Mucosa of stomach (tissue), 1 donor: ENCODE measurements at regions not wholly inside any gene's neighbourhood (a gene's known extent, or its start where the extent isn't known, plus 50 kb on each side); places are given as distances from the start of the nearest gene placed in this dataset.

Experiments
- H3K27me3 ChIP-seq: one replicate; pipeline ENCODE4 v1.7.0; 2013; ENCODE audit warnings: mild to moderate bottlenecking, low read length; ENCODE audit not compliant: control insufficient read depth, insufficient read depth
- H3K36me3 ChIP-seq: one replicate; pipeline ENCODE4 v1.7.0; 2013; ENCODE audit warnings: low read length; ENCODE audit not compliant: control insufficient read depth, insufficient read depth
- H3K4me1 ChIP-seq: one replicate; pipeline ENCODE4 v1.7.0; 2013; ENCODE audit warnings: mild to moderate bottlenecking, low read length; ENCODE audit not compliant: control insufficient read depth, insufficient read depth
- H3K4me3 ChIP-seq: one replicate; pipeline ENCODE4 v1.7.0; 2013; ENCODE audit warnings: low read length
- H3K9ac ChIP-seq: one replicate; pipeline ENCODE4 v1.7.0; 2013; ENCODE audit warnings: mild to moderate bottlenecking, low read length, moderate library complexity
- H3K9me3 ChIP-seq: one replicate; pipeline ENCODE4 v1.7.0; 2013; ENCODE audit warnings: mild to moderate bottlenecking, low read length, moderate library complexity; ENCODE audit not compliant: control insufficient read depth
- donor health status: Pancreatic carcinoma.

- Histone ChIP-seq H3K36me3 (no peaks in the 10 kb centered on the region), H3K9me3 (no peaks in the 10 kb centered on the region), H3K9ac (no peak overlapping the region), H3K4me1 (no peaks in the 10 kb centered on the region), H3K4me3 (no peak overlapping the region), H3K27me3 (no peaks in the 10 kb centered on the region)
Measured at GRCh38 chr13:33891196-33891742, 73.3 kb downstream of the RFC3 start.

GRCh38 chr13:33893559-33893958 lies 75.6 kb downstream of the RFC3 start:
- no peak overlapping the region for H3K9ac ChIP-seq
- no peaks in the 10 kb centered on the region for H3K36me3 ChIP-seq
- H3K4me1 ChIP-seq = no peaks in the 10 kb centered on the region
- no peaks in the 10 kb centered on the region for H3K27me3 ChIP-seq
- no peak overlapping the region for H3K4me3 ChIP-seq
- no peaks in the 10 kb centered on the region for H3K9me3 ChIP-seq

GRCh38 chr13:33904431-33904830 lies 86.5 kb downstream of the RFC3 start:
- Histone ChIP-seq H3K4me3 (no peak overlapping the region), H3K27me3 (no peaks in the 10 kb centered on the region), H3K9me3 (no peaks in the 10 kb centered on the region), H3K9ac (no peak overlapping the region), H3K4me1 (no peaks in the 10 kb centered on the region), H3K36me3 (no peaks in the 10 kb centered on the region)

- Histone ChIP-seq H3K36me3 (no peaks in the 10 kb centered on the region), H3K27me3 (no peaks in the 10 kb centered on the region), H3K4me1 (no peaks in the 10 kb centered on the region), H3K9ac (no peak overlapping the region), H3K9me3 (no peaks in the 10 kb centered on the region), H3K4me3 (no peak overlapping the region)
Measured at GRCh38 chr13:33908116-33908515, 90.2 kb downstream of the RFC3 start.

- no peak overlapping the region for H3K9ac ChIP-seq
- H3K9me3 ChIP-seq = no peaks in the 10 kb centered on the region
Measured at GRCh38 chr13:33910255-33910654, 92.3 kb downstream of the RFC3 start.

GRCh38 chr13:33911521-33911920 lies 93.6 kb downstream of the RFC3 start:
- Histone ChIP-seq H3K36me3 (no peaks in the 10 kb centered on the region), H3K9ac (no peak overlapping the region)

More at GRCh38 chr13:33910255-33910654, 92.3 kb downstream of the RFC3 start:
- Histone ChIP-seq H3K36me3 (no peaks in the 10 kb centered on the region), H3K27me3 (no peaks in the 10 kb centered on the region), H3K4me1 (no peaks in the 10 kb centered on the region), H3K4me3 (no peak overlapping the region)

GRCh38 chr13:33913829-33914228 lies 95.9 kb downstream of the RFC3 start:
- no peaks in the 10 kb centered on the region for H3K27me3 ChIP-seq

More at GRCh38 chr13:33911521-33911920, 93.6 kb downstream of the RFC3 start:
- Histone ChIP-seq H3K27me3 (no peaks in the 10 kb centered on the region), H3K9me3 (no peaks in the 10 kb centered on the region), H3K4me1 (no peaks in the 10 kb centered on the region), H3K4me3 (no peak overlapping the region)

GRCh38 chr13:33917190-33917589 lies 99.2 kb downstream of the RFC3 start:
- H3K9ac ChIP-seq = no peak overlapping the region
- H3K9me3 ChIP-seq = no peaks in the 10 kb centered on the region
- H3K27me3 ChIP-seq = no peaks in the 10 kb centered on the region
- H3K36me3 ChIP-seq = no peaks in the 10 kb centered on the region
- H3K4me3 ChIP-seq = no peak overlapping the region
- H3K4me1 ChIP-seq = no peaks in the 10 kb centered on the region

More at GRCh38 chr13:33913829-33914228, 95.9 kb downstream of the RFC3 start:
- no peaks in the 10 kb centered on the region for H3K4me1 ChIP-seq
- H3K9ac ChIP-seq = no peak overlapping the region
- no peaks in the 10 kb centered on the region for H3K9me3 ChIP-seq
- H3K4me3 ChIP-seq = no peak overlapping the region
- H3K36me3 ChIP-seq = no peaks in the 10 kb centered on the region

GRCh38 chr13:33918199-33918932 lies 100.4 kb downstream of the RFC3 start:
- no peaks in the 10 kb centered on the region for H3K36me3 ChIP-seq
- no peak overlapping the region for H3K4me3 ChIP-seq
- no peaks in the 10 kb centered on the region for H3K9me3 ChIP-seq
- H3K27me3 ChIP-seq = no peaks in the 10 kb centered on the region
- no peaks in the 10 kb centered on the region for H3K4me1 ChIP-seq
- no peak overlapping the region for H3K9ac ChIP-seq

- Histone ChIP-seq H3K36me3 (no peaks in the 10 kb centered on the region), H3K9ac (no peak overlapping the region), H3K27me3 (no peaks in the 10 kb centered on the region), H3K4me1 (no peaks in the 10 kb centered on the region), H3K9me3 (no peaks in the 10 kb centered on the region), H3K4me3 (no peak overlapping the region)
Measured at GRCh38 chr13:33919120-33919519, 101.2 kb downstream of the RFC3 start.

GRCh38 chr13:33925563-33925962 lies 107.6 kb downstream of the RFC3 start:
- H3K4me1 ChIP-seq = no peaks in the 10 kb centered on the region
- no peaks in the 10 kb centered on the region for H3K36me3 ChIP-seq
- no peaks in the 10 kb centered on the region for H3K27me3 ChIP-seq
- H3K4me3 ChIP-seq = no peak overlapping the region
- H3K9ac ChIP-seq = no peak overlapping the region
- H3K9me3 ChIP-seq = no peaks in the 10 kb centered on the region

- Histone ChIP-seq H3K9ac (no peak overlapping the region), H3K36me3 (no peaks in the 10 kb centered on the region), H3K9me3 (no peaks in the 10 kb centered on the region), H3K4me1 (no peaks in the 10 kb centered on the region), H3K27me3 (no peaks in the 10 kb centered on the region), H3K4me3 (no peak overlapping the region)
Measured at GRCh38 chr13:33927315-33927714, 109.4 kb downstream of the RFC3 start.
